ENCODE measurements at regions not wholly inside any gene's neighbourhood (a gene's known extent, or its start where the extent isn't known, plus 50 kb on each side); places are given as distances from the start of the nearest gene placed in this dataset.
A peak's percentile ranks its signal among the peaks of the same experiment; 100 is the strongest.

GRCh38 chr16:86680162-86680561 is 101.8 kb downstream of the FOXL1 start:
- DNase-seq (ENCODE audit: extremely low read depth in 1 of 11, low read depth in 9 of 11, low spot score in 4 of 11), result peak in 2 of 11 donors; percentile 62 to 72

GRCh38 chr16:86680661-86681030 is 102.3 kb downstream of the FOXL1 start:
- DNase-seq (ENCODE audit: extremely low read depth in 1 of 11, low read depth in 9 of 11, low spot score in 4 of 11), result no peak

GRCh38 chr16:86681031-86681756 is 102.8 kb downstream of the FOXL1 start:
- DNase-seq (ENCODE audit: extremely low read depth in 1 of 11, low read depth in 9 of 11, low spot score in 4 of 11), result no peak

GRCh38 chr16:86681757-86682106 is 103.4 kb downstream of the FOXL1 start:
- no peak for DNase-seq (ENCODE audit: extremely low read depth in 1 of 11, low read depth in 9 of 11, low spot score in 4 of 11)

- DNase-seq (ENCODE audit: extremely low read depth in 1 of 11, low read depth in 9 of 11, low spot score in 4 of 11), result no peak
Observed at GRCh38 chr16:86682219-86682904, 104.0 kb downstream of the FOXL1 start.

- no peak for DNase-seq (ENCODE audit: extremely low read depth in 1 of 11, low read depth in 9 of 11, low spot score in 4 of 11)
Observed at GRCh38 chr16:86683441-86684194, 105.3 kb downstream of the FOXL1 start.

- DNase-seq (ENCODE audit: extremely low read depth in 1 of 11, low read depth in 9 of 11, low spot score in 4 of 11), result no peak
Observed at GRCh38 chr16:86685076-86685475, 106.7 kb downstream of the FOXL1 start.

- DNase-seq (ENCODE audit: extremely low read depth in 1 of 11, low read depth in 9 of 11, low spot score in 4 of 11), result no peak
Observed at GRCh38 chr16:86690970-86691369, 112.6 kb downstream of the FOXL1 start.

GRCh38 chr16:86692426-86692825 is 114.1 kb downstream of the FOXL1 start:
- DNase-seq (ENCODE audit: extremely low read depth in 1 of 11, low read depth in 9 of 11, low spot score in 4 of 11), result no peak

- no peak for DNase-seq (ENCODE audit: extremely low read depth in 1 of 11, low read depth in 9 of 11, low spot score in 4 of 11)
Observed at GRCh38 chr16:86693033-86693432, 114.7 kb downstream of the FOXL1 start.

GRCh38 chr16:86697715-86698114 is 119.4 kb downstream of the FOXL1 start:
- DNase-seq (ENCODE audit: extremely low read depth in 1 of 11, low read depth in 9 of 11, low spot score in 4 of 11), result peak in 5 of 11 donors; percentile 38 to 65 (median 52)

- no peak for DNase-seq (ENCODE audit: extremely low read depth in 1 of 11, low read depth in 9 of 11, low spot score in 4 of 11)
Observed at GRCh38 chr16:86700046-86700945, 121.9 kb downstream of the FOXL1 start.

GRCh38 chr16:86701286-86701975 is 123.1 kb downstream of the FOXL1 start:
- DNase-seq (ENCODE audit: extremely low read depth in 1 of 11, low read depth in 9 of 11, low spot score in 4 of 11), result no peak

- no peak for DNase-seq (ENCODE audit: extremely low read depth in 1 of 11, low read depth in 9 of 11, low spot score in 4 of 11)
Observed at GRCh38 chr16:86702824-86703588, 124.7 kb downstream of the FOXL1 start.

- DNase-seq (ENCODE audit: extremely low read depth in 1 of 11, low read depth in 9 of 11, low spot score in 4 of 11), result no peak
Observed at GRCh38 chr16:86704516-86704915, 126.2 kb downstream of the FOXL1 start.

- no peak for DNase-seq (ENCODE audit: extremely low read depth in 1 of 11, low read depth in 9 of 11, low spot score in 4 of 11)
Observed at GRCh38 chr16:86706726-86707125, 128.4 kb downstream of the FOXL1 start.

GRCh38 chr16:86707171-86707570 is 128.8 kb downstream of the FOXL1 start:
- DNase-seq (ENCODE audit: extremely low read depth in 1 of 11, low read depth in 9 of 11, low spot score in 4 of 11), result no peak

- DNase-seq (ENCODE audit: extremely low read depth in 1 of 11, low read depth in 9 of 11, low spot score in 4 of 11), result no peak
Observed at GRCh38 chr16:86707581-86707980, 129.2 kb downstream of the FOXL1 start.
